ENCODE measurements at regions not wholly inside any gene's neighbourhood (a gene's known extent, or its start where the extent isn't known, plus 50 kb on each side); places are given as distances from the start of the nearest gene placed in this dataset.

- no peak for DNase-seq
Observed at GRCh38 chr15:91801836-91802534, 51.5 kb upstream of the SLCO3A1 start.

DNA sequence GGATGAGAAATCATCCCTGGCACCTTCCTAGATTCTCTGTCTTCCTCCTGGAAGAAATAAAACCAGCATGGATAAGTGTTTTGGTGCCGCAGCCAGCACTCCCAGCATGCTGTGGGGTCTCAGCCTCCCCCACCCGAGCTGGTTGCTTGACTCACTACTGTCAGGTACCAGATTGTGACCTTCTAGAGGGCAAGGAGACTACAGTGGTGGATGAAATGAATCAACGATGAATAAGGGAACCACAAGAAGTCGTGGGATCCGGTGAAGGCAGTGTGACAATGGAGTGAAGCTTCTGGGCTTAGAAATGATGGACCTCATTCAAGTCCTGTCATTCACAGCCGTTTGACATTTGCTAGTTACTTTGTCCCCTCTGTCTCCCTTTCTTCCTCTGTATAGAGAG is 50.2 kb upstream of the SLCO3A1 start:
- DNase-seq = no peak

All from right lung (tissue), 2 donors.